NCI-H1105 treated with DMSO at 0.1 percent for 48 hours (cell line): ENCODE measurements at regions not wholly inside any gene's neighbourhood (a gene's known extent, or its start where the extent isn't known, plus 50 kb on each side); places are given as distances from the start of the nearest gene placed in this dataset.
A peak's percentile ranks its signal among the peaks of the same experiment; 100 is the strongest.
"Not testable (repeated sequence)": the region's sequence is repeated elsewhere in the genome, so short reads cannot be mapped to it uniquely, and the experiment has no call there.

Experiments
- DNase-seq: peaks from one replicate; lab custom pipeline; 2025; lab: John Stamatoyannopoulos, UW

DNA sequence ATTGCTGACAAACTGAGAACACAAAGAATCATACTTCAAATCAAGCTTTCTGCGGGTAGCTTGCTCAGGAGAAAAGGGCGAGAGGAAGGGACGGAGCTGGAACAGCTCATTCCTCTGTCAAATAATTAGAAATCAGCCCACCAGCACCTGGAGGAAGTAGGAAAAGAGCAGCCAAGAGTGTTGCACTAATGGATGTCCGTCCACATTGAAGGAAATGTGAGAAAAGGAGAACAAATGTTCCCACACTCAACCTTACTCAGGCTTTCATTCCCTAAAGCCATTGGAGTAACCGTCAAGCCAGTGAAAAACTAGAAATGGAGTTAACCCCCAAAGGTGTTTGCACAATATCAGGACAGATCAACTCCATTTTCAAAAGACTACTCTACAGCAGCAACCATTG, 233.0 kb upstream of the PRKD1 start:
- DNase-seq = no peak

DNA sequence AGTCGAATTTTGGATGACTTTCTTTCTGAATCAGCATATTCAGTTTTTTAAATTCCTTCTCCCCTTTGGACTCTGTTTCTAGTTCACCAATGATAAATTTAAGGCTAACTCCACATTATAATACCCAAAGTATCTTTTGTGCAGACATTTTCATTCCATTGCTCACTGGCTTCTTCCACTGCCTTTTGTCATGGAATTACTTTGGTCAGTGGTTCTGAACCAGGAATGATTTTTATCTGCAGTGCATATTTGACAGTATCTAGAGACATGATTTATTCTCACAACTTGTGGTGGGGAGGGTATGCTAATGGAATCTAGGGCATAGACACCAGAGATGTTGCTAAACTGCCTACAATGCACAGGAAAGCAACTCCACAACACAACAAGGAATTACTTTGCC, 234.4 kb upstream of the PRKD1 start:
- DNase-seq = no peak

DNA sequence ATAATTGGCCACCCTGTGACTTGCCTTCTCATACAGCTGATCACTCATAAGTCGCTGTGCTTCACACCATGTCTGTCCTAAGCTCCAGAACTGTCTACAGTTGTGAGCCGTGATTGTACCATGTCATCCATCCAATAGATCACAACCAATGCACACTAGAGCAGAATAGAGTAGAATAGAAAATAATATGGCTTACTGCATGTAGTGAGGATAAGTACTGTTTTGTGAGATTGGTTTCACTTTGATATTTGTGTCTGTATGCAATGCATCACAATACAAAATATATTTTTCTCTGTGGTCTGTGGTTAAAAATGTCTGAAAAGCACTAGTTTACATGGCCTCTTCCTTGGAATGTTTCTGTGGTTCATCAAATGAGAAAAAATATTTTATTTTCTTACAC, 237.6 kb upstream of the PRKD1 start:
- DNase-seq = no peak

DNA sequence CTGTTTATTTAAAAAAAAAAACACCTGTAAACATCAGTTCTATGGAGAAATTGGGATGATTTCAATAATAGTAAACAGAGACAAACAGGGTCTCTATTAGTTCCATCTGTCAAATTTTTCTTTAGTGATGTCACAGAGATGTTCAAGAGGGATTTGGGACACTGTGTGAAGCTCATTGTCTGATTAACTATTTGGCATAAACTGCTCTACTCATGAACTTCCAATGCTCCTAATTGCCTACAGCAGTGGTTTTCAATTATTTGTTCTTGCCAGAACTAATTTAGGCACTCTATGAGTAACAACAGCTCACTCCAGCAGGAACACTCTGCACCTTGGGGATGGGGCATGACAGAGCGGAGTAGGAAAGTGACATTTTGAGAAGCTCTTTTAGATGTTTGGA, 250.1 kb upstream of the PRKD1 start:
- DNase-seq = peak; percentile 12

DNA sequence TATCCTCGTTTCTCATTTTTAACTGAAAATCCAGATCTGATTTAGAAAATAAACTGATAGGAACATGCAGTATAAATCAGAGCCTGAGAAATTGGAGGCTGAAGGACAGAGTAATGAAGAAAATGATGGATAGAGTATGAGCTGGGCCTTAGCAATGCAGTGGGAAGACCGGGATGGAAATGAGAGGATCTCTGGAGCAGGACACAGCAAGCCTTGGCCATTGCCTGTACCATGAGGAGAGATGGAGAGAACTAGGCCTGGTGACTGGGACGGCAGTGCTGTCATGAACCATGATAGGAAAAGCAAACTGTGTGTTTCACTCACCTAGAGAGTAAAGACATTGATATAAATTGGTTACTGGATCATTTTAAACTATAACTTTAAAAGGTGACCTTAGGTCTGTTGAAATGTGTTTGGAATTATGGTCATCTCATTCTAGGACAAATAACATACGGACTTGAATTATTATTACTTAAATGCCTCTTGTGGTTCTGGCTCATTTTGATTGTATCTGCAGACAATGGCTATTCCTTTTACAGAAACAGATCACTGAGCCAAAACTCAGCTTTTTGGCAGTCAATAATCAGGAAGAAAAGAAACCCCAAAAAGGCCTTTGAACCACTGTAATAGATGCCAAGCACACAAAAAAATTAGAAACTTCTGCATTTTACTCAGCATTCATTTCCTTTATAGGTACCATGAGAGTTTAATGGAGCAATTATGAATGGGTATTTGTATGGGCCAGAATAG, 251.9 kb upstream of the PRKD1 start:
- no peak for DNase-seq

DNA sequence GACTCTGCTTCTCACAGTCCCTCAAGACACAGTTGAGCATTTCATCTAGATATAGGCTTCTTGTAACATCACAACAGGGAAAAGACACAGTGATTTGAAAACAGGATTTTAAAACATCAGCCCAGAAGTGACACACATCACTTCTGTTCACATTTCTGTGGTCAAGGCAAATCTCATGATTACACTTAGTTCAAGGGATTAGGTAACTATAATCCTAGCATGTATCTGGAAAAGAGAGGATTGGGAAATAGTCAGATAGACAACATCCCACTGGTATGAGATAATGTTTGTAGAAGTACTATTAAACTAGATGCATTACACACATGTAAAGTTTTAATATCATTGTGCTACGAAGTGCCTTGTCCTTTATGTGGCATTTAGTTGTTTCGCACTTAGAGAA, 252.6 kb upstream of the PRKD1 start:
- DNase-seq = no peak

DNA sequence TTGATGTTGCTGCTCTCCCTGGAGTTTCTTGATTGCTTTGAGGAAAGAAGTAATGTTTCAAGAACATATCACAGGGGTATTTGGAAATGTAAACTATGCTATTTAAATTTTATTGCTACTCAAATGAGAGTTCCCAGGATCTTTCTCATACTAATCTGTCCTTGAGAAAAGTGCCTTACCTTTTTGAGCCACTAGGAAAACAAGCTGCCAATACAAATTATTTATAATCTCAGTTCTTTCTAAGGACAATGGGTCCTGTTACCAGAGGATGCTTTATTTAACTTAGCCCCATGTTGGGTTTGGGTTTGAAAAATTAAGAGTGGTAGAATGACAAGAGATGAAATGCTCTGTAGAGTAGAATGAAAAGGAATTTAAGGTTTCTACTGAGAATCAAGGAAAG, 258.2 kb upstream of the PRKD1 start:
- DNase-seq = no peak

DNA sequence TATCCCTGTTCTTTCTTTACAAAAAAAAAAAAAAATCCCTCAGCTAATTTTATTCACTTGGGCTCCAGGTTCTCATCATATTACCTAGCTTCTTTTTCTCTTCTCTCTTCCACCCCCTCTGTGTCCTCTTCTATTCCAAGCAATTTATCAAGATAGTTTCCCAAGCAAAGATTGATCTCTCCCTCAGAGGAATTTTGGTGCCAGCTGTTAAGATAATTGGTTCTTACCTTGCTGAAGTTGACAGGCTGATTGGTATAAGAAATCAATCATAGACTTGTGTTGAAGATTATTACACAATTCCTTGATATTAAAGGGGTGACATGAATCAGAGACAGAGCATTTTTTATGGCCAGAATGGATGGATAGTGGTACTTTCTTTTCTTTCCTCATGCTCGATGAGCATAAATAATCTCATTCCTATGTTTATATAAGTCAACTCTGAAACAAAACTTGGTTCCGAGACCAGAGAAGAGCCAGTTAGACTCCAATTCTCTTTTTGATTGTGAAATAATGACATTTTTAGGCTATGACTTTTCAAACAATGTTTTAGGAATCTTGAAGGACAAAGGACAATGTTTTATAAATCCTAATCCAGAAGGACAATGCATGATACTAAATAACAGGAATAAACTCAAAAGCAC, 264.1 kb upstream of the PRKD1 start:
- no peak for DNase-seq

DNA sequence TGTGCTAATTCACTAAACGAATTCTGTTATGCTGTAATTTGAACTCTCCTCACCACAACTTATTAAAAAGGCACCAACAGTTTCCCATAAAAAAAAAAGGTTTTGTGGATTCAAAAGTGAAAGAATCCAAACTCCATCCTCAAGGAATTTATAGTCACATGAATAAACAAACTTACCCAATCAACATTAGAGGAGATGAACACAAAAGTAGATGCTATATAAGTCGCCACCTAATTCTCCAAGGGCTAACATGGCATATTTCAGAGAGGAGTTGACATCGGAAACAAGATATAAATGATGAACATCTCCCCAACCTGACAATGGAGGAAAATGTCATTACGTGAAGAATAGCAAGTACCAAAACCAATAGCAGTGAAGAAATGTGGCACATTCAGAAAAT, 265.5 kb upstream of the PRKD1 start:
- no peak for DNase-seq

DNA sequence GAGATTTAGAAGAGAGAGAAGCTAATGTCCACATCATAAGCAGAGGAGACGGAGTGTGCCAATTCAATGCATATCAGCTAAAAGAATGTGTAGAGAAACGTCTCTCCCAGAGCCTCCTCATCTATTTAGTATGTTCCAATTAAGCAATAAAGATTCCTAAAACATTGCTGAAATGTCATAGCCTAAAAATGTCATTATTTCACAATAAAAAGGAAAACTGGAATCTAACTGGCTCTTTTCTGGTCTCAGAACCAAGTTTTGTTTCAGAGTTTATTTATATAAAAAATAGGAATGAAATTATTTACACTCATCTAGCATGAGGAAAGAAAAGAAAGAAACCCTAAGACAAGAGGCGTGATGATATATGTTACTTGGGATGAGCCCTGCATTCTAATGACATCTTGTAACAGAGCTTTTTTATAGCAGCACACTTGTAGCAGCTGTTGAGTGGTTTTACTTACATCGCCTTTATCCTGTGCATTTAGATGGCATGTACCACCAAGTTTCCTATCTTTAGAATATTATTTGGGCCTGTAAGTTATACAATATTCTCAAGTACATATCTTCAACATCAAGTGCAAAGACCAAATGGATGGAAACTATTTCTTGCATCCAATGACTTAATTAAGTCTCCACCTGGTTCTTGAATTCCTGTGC, 266.3 kb upstream of the PRKD1 start:
- DNase-seq = no peak

DNA sequence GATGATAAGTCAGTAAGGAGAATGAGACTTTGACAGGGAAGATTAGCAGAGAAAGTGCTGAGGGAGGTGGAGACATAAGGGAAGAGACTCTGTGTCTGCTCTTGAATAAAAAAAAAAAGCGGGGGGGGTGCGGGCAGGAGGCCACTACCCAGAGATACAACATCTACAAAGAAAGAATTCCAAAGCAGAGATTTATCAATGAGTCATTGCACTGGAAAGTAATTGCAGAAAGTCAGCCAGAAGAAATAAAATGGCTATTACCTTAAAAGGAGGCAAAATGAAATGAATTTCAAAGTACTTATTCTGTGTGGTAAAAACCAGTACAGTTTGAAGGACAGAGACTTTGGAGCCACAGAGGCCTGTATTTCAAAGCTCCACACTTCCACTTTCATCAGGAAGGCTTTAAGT, 267.1 kb upstream of the PRKD1 start:
- no peak for DNase-seq

DNA sequence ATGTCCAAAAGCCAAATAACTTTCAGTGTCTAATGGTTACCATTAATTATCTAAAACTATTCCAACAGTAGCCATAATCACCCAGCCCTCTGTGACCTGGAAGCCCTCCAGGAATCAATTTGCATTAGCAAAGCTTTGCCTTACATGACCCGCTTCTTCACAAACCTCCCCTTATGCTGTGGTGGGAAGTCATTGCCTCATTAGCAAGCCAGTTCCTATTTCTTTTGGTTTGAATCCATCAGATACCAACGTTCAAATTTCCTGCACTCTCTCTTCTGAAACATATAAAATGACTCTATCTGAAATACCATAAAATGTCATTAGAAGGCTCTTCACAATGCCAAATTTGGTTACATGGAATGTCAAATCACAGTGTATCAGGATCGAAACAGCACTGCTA, 268.3 kb upstream of the PRKD1 start:
- peak; percentile 9 for DNase-seq

DNA sequence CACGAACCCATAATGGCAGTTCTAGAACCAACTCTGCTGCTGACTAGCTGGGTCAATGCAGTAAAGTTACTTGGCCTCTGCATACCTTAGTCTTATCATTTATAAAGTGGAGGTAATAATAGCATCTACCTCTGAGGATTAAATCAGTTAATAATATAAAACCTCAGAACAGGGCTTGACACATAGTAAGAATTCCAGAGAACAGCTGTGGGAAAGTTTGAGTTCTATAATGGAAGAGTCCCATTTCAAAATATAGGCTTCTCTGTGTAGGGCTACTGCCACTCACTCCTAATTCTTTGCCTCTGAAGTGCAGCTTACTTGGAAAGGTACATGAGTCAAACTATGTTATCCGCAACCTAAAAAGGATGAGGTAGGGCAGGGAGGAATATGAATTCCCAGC, 269.2 kb upstream of the PRKD1 start:
- DNase-seq = no peak

DNA sequence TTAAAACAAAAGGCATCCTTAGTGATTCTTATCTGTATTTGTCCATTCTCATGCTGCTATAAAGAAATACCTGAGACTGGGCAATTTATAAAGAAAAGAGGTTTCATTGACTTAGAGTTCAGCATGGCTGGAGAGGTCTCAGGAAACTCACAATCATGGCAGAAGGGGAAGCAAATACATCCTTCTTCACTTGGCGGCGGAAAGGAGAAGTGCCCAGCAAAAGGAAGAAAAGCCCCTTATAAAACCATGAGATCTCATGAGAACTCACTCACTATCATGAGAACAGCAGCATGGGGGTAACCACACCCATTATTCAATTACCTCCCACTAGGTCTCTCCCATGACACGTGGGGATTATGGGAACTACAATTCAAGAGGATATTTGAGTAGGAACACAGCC, 271.1 kb upstream of the PRKD1 start:
- DNase-seq = not testable (repeated sequence)

DNA sequence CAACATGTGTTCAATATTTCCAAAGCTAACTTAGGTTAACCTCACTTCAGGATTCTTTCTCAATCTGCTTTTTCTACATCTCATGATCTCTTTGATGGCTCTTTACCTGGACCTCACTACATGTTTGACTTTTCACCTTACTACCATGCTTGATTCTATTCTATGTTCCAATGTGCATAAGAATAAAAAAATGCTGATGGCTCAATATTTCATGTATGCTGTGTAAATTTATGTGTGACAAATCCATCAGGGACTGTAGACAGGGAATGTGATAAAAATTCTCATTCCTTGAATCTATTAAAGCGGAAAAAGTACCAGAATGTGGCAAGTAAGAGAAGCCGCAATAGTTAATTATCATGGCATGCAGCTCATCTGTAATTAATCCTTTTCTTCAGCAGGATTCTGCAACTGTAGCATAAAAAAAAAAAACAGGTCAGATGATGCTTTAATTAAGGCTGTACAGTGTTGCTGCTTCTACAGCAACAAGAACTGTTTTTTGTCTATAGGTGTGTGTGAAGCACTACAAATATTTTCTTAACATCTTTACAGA, 276.9 kb upstream of the PRKD1 start:
- DNase-seq = no peak

DNA sequence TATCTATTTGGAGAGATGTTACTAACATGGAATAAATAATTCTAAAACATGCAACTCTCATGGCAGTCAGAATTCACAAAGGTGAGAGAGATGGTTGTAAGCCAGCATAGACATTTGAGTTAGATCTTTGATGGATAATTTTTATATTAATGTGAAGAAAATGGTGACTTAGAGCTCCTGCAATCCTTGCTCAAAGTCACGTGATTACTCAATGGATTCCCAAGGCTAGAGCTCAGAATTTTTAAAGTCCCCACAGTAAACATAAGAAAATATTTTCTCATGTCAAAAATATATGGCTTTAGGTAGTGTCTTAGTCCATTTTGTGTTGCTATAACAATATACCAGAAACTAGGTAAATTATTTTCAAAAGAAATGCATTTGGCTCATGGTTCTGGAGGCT, 281.5 kb upstream of the PRKD1 start:
- DNase-seq = no peak

DNA sequence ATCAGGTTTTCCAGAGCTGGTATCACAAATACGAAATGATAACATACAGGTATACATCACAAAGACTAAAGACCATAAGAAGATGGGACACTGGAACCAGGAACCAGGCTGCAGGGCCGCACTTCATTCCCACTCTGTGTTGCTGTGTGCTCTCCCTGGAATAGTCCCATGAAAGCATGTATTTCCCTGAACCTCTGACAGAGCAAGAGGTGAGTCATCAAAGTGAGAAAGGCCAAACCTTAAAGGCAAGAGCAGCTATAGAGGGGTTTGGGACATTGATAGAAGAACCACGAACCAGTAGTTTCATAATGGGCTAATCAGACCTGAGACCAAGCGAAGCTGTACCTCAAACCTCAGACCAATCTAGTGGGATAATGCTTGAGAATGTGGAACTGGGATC, 283.0 kb upstream of the PRKD1 start:
- DNase-seq = no peak

DNA sequence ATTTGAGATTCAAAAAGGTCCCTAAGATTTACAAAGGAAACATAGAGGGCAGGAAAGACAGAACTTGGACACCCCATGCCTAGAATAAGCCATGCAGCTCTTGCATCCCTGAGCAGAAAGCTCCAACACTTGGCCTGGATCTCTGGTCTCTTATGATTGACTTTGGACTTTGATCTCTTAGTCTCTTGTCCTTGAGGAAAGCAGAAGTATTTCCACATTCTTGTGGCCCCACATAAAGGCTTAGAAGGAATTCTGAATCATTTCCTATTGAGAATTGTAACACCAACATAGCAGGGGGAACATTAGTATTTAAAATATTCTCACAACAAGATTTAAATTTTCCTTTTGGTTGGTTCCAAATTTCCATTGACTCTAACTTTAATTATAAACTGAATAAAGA, 283.7 kb upstream of the PRKD1 start:
- no peak for DNase-seq

DNA sequence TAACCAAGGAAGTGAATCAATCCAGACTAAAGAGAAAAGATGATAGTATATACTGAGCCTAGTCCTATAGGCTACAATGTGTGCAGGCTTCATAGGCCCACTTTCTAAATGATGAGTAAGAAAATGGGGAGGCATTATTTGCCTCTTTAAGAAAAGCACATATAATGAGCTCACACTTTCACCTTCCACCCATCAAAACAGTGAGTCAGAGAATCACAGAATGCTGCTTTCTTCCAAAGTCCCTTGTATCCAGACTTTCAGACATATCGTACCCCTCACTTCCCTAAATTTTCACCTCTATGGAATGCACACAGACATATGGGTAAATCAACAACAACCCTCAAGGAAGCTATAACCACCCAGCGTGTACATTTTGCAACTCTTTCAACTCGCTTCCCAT, 286.4 kb upstream of the PRKD1 start:
- no peak for DNase-seq

DNA sequence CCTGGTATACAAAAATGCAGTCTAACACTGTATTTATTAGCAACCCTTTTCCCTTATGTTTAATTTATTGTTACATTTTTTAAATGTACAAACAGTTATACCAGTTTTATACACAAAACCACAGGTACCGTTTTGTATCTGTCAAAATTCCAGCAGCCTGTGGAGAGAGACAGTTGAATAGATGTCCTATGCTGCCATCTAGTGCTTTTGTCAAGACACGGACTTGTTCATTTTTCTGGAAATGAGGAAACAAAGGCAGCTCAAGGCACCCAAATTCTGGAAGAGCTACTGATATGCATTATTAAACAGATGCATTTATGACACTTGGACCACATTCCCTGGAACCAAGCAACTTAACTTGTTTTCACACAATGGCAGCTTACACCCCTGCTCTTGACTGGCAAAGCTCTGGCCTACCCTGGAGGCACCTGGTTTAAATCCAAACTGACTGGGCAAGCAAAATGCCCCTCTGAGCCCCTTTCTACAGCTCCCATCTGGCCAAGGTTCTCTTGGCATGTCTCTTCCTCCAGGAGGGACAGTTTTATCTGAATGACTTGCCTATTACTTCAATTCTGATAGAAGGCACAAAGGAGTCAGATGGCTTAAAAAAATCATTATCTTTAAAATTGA, 286.9 kb upstream of the PRKD1 start:
- DNase-seq = peak; percentile 71

DNA sequence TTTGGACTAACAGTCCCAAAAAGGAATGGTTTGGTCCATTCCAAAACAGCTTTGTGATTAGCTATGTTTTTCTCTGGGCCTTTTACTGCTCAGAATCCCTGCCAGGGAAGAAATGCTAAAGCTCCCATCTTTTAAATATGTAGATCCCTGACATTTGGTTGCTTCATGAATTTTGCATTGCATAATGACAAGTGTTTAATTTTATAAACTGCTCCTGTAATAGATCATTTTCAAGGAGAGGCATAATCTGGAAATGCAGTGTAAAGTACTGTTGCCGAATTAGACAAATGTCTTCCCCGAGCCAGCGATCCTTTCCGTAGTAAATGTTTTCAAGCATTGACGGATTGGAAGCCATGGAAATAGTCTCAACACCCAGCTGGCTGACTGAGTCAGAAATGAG, 291.3 kb upstream of the PRKD1 start:
- DNase-seq = no peak

DNA sequence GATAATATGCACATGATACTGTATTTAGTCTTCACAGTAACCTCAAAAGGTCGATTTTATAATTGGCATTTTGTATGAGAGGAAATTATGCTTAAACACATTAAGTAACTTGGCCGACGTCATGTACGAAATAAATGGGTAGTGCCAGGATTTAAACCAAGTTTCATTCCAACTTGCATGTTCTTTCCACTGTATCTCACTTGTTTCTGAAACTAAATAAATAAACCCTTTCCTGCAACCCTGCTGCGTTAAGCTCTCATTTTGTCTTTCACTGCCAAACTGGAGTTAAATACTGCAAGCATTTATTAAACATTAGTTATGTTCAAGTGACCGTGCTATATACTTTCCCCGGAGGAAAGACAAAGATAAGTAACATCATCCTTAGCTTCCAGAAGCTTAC, 293.9 kb upstream of the PRKD1 start:
- DNase-seq = no peak

DNA sequence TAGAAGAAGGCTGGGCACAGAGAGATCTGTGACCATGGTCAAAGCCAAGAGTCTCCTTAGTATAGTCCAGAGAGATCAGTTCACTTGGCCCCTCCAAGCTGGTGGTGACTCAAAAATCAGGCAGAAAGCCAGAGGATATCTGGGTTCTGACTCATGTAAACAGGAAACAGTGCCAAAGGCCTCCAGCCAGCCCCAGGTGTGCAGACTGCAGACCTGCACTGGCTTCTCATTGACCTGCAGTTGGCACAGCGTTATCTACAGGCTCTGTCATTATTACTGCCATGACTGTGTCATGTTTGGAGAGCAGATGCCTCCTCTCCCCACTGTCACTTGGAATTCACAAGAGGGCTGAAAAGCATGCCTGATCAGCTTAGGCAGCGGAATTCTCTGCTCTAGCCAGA, 295.7 kb upstream of the PRKD1 start:
- DNase-seq = peak; percentile 81
